ENCODE measurements at regions not wholly inside any gene's neighbourhood (a gene's known extent, or its start where the extent isn't known, plus 50 kb on each side); places are given as distances from the start of the nearest gene placed in this dataset.

- no peaks in the 10 kb centered on the region for H3K27me3 ChIP-seq (ENCODE audit: control insufficient read depth, insufficient read depth, low read length)
- no peak for DNase-seq
- H3K36me3 ChIP-seq (replicated peaks; ENCODE audit: control insufficient read depth, insufficient read depth, low read length) = no peaks in the 10 kb centered on the region
- no peak overlapping the region for H3K4me3 ChIP-seq (ENCODE audit: insufficient read depth, low read depth, low read length)
Observed at GRCh38 chr14:94934276-94934810, 164.4 kb upstream of the GSC start.

GRCh38 chr14:94933486-94933885, 163.6 kb upstream of the GSC start:
- Histone ChIP-seq H3K36me3 (replicated peaks; ENCODE audit: control insufficient read depth, insufficient read depth, low read length) (no peaks in the 10 kb centered on the region), H3K4me3 (ENCODE audit: insufficient read depth, low read depth, low read length) (no peak overlapping the region), H3K27me3 (ENCODE audit: control insufficient read depth, insufficient read depth, low read length) (no peaks in the 10 kb centered on the region)
- DNase-seq = no peak

GRCh38 chr14:94932589-94932988, 162.7 kb upstream of the GSC start:
- no peak for DNase-seq
- no peaks in the 10 kb centered on the region for H3K27me3 ChIP-seq (ENCODE audit: control insufficient read depth, insufficient read depth, low read length)
- no peak overlapping the region for H3K4me3 ChIP-seq (ENCODE audit: insufficient read depth, low read depth, low read length)
- H3K36me3 ChIP-seq (replicated peaks; ENCODE audit: control insufficient read depth, insufficient read depth, low read length) = no peaks in the 10 kb centered on the region

GRCh38 chr14:94930690-94931089, 160.8 kb upstream of the GSC start:
- DNase-seq = no peak
- no peaks in the 10 kb centered on the region for H3K27me3 ChIP-seq (ENCODE audit: control insufficient read depth, insufficient read depth, low read length)
- H3K4me3 ChIP-seq (ENCODE audit: insufficient read depth, low read depth, low read length) = no peak overlapping the region
- H3K36me3 ChIP-seq (replicated peaks; ENCODE audit: control insufficient read depth, insufficient read depth, low read length) = no peaks in the 10 kb centered on the region

GRCh38 chr14:94929354-94929753, 159.4 kb upstream of the GSC start:
- DNase-seq = no peak
- no peak overlapping the region for H3K4me3 ChIP-seq (ENCODE audit: insufficient read depth, low read depth, low read length)
- no peaks in the 10 kb centered on the region for H3K27me3 ChIP-seq (ENCODE audit: control insufficient read depth, insufficient read depth, low read length)
- no peaks in the 10 kb centered on the region for H3K36me3 ChIP-seq (replicated peaks; ENCODE audit: control insufficient read depth, insufficient read depth, low read length)

GRCh38 chr14:94926176-94926575, 156.3 kb upstream of the GSC start:
- no peaks in the 10 kb centered on the region for H3K36me3 ChIP-seq (replicated peaks; ENCODE audit: control insufficient read depth, insufficient read depth, low read length)
- no peak for DNase-seq
- H3K4me3 ChIP-seq (ENCODE audit: insufficient read depth, low read depth, low read length) = no peak overlapping the region
- H3K27me3 ChIP-seq (ENCODE audit: control insufficient read depth, insufficient read depth, low read length) = no peaks in the 10 kb centered on the region

- H3K4me3 ChIP-seq (ENCODE audit: insufficient read depth, low read depth, low read length) = no peak overlapping the region
- DNase-seq = no peak
- no peaks in the 10 kb centered on the region for H3K36me3 ChIP-seq (replicated peaks; ENCODE audit: control insufficient read depth, insufficient read depth, low read length)
- no peaks in the 10 kb centered on the region for H3K27me3 ChIP-seq (ENCODE audit: control insufficient read depth, insufficient read depth, low read length)
Observed at GRCh38 chr14:94925416-94926173, 155.7 kb upstream of the GSC start.

GRCh38 chr14:94924189-94924588, 154.3 kb upstream of the GSC start:
- no peaks in the 10 kb centered on the region for H3K27me3 ChIP-seq (ENCODE audit: control insufficient read depth, insufficient read depth, low read length)
- DNase-seq = no peak
- no peaks in the 10 kb centered on the region for H3K36me3 ChIP-seq (replicated peaks; ENCODE audit: control insufficient read depth, insufficient read depth, low read length)
- H3K4me3 ChIP-seq (ENCODE audit: insufficient read depth, low read depth, low read length) = no peak overlapping the region

- Histone ChIP-seq H3K27me3 (ENCODE audit: control insufficient read depth, insufficient read depth, low read length) (no peaks in the 10 kb centered on the region), H3K36me3 (replicated peaks; ENCODE audit: control insufficient read depth, insufficient read depth, low read length) (no peaks in the 10 kb centered on the region), H3K4me3 (ENCODE audit: insufficient read depth, low read depth, low read length) (no peak overlapping the region)
- no peak for DNase-seq
Observed at GRCh38 chr14:94923786-94924185, 153.9 kb upstream of the GSC start.

GRCh38 chr14:94922595-94923239, 152.8 kb upstream of the GSC start:
- no peak overlapping the region for H3K4me3 ChIP-seq (ENCODE audit: insufficient read depth, low read depth, low read length)
- H3K36me3 ChIP-seq (replicated peaks; ENCODE audit: control insufficient read depth, insufficient read depth, low read length) = no peaks in the 10 kb centered on the region
- DNase-seq = no peak
- H3K27me3 ChIP-seq (ENCODE audit: control insufficient read depth, insufficient read depth, low read length) = no peaks in the 10 kb centered on the region

- no peaks in the 10 kb centered on the region for H3K36me3 ChIP-seq (replicated peaks; ENCODE audit: control insufficient read depth, insufficient read depth, low read length)
- no peak overlapping the region for H3K4me3 ChIP-seq (ENCODE audit: insufficient read depth, low read depth, low read length)
- no peak for DNase-seq
- no peaks in the 10 kb centered on the region for H3K27me3 ChIP-seq (ENCODE audit: control insufficient read depth, insufficient read depth, low read length)
Observed at GRCh38 chr14:94921882-94922585, 152.1 kb upstream of the GSC start.

GRCh38 chr14:94921456-94921855, 151.5 kb upstream of the GSC start:
- no peaks in the 10 kb centered on the region for H3K36me3 ChIP-seq (replicated peaks; ENCODE audit: control insufficient read depth, insufficient read depth, low read length)
- H3K4me3 ChIP-seq (ENCODE audit: insufficient read depth, low read depth, low read length) = no peak overlapping the region
- DNase-seq = no peak
- no peaks in the 10 kb centered on the region for H3K27me3 ChIP-seq (ENCODE audit: control insufficient read depth, insufficient read depth, low read length)

GRCh38 chr14:94919896-94920295, 150.0 kb upstream of the GSC start:
- no peak overlapping the region for H3K4me3 ChIP-seq (ENCODE audit: insufficient read depth, low read depth, low read length)
- DNase-seq = no peak
- H3K27me3 ChIP-seq (ENCODE audit: control insufficient read depth, insufficient read depth, low read length) = no peaks in the 10 kb centered on the region; the same call in 1 of the 2 replicates

GRCh38 chr14:94918896-94919295, 149.0 kb upstream of the GSC start:
- H3K27me3 ChIP-seq (ENCODE audit: control insufficient read depth, insufficient read depth, low read length) = no peaks in the 10 kb centered on the region; the same call in 1 of the 2 replicates
- no peak for DNase-seq
- no peaks in the 10 kb centered on the region for H3K36me3 ChIP-seq (replicated peaks; ENCODE audit: control insufficient read depth, insufficient read depth, low read length)
- H3K4me3 ChIP-seq (ENCODE audit: insufficient read depth, low read depth, low read length) = no peak overlapping the region

More at GRCh38 chr14:94919896-94920295, 150.0 kb upstream of the GSC start:
- no peaks in the 10 kb centered on the region for H3K36me3 ChIP-seq (replicated peaks; ENCODE audit: control insufficient read depth, insufficient read depth, low read length)

Measured in H7 (cell line).